Stimulated activated CD8-positive, alpha-beta memory T cell treated with anti-CD3 and anti-CD28 coated beads, Interleukin-4, amount 100 ng/mL, for 4 hours (primary cell): ENCODE measurements at regions not wholly inside any gene's neighbourhood (a gene's known extent, or its start where the extent isn't known, plus 50 kb on each side); places are given as distances from the start of the nearest gene placed in this dataset.
"Not testable (repeated sequence)": the region's sequence is repeated elsewhere in the genome, so short reads cannot be mapped to it uniquely, and the experiment has no call there.

ENCODE experiments used
- DNase-seq, 2 donors: peaks; one replicate each; pipeline ENCODE4 v3.0.0-alpha.2; 2020; ENCODE audit warnings: low read depth in 2 of 2, low spot score in 1 of 2

DNA sequence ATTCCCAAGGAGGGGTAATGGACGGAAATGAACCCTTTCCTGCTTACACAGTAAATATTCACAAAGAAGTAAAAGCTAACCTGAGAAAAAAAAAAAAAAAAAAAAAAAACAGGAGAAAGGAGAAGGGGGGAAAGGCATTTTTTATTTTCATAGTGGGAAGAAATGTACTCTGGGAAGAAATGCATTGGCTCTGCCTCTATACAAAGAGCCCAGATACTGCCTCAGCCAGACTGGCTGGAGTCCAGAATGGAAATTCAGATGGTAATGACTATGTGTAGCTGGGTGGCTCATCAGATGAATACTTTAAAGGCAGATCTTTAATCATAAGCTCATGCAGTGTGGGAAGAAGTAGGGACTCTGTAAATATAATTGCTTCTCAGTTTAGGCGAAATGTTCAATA, 124.9 kb upstream of the ZNF608 start:
- no peak for DNase-seq

DNA sequence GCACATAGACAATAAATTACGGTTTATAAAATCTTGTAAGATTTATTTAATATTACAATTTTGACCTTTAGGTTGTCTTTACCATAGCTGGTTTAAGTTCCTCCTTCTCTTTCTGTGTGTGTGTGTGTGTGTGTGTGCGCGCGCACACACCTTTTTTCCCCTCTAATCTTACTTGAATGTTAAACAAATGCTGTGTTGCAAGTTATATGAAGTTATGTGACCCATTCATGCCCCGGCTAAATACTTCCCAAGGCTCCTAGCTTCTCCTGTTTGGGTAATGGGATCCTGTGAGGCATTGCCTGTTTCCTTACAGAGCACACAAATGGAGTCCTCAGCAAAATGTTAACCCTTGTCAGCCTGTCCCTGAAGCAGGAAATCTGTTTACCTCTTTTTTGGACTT, 125.6 kb upstream of the ZNF608 start:
- DNase-seq = no peak

DNA sequence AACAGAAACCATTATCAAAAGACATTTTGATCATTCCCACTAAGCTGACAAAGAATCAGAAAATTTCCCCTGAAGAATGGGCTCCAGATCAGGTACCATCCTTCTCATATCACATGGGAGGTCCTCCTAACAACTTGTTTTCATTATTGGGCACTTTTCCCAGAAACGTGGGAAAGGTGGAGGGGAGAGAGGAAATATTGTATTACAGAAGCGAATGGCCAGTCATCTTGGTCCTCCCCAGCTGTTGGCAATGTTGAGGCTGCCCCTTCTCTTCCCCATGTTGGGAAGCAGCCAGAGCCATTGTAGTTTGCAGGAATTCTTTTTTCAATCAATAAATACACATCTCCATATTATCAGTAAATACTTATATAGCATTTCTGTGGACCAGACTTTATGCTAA, 126.2 kb upstream of the ZNF608 start:
- DNase-seq = no peak

- no peak for DNase-seq
Measured at GRCh38 chr5:124873188-124873587, 126.7 kb upstream of the ZNF608 start.

DNA sequence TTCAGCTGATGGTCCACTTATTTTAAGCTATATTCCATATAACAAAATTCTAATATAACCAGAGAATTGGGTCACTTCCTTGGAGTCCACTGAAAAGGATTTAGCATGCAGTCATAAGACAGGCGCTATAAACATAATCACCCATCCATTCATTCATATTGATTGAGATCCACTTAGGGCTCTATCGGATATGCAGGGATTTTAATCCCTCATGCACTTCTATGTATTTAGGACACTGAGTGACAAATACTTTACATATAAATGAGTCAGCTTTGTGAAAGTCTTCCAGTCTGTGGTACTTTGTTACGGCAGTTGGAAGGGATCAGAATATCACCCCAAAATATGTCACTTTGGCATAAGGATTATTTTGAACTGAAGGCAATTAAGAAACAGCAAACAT, 127.3 kb upstream of the ZNF608 start:
- DNase-seq = no peak

- DNase-seq = no peak
Measured at GRCh38 chr5:124876566-124876965, 130.1 kb upstream of the ZNF608 start.

DNA sequence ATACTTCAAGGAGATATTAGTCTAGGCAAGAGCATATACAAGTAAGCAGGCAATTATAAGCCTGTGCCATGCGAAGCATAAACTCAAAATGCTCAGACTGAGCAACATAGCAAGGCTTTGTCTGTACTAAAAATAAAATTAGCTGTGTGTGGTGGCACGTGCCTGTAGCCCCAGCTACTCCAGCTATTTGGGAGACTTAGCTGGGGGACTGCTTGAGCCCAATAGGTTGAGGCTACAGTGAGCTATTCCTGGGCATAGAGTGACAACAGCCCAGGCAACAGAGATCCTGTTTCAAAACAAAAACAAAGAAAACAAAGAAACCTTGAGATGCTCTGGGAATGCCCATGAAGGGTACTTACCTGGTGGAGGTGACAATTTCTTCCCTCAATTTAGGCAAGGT, 130.5 kb upstream of the ZNF608 start:
- no peak for DNase-seq

GRCh38 chr5:124877501-124878146, 131.2 kb upstream of the ZNF608 start:
- DNase-seq = no peak

- no peak for DNase-seq
Measured at GRCh38 chr5:124878583-124879342, 132.3 kb upstream of the ZNF608 start.

DNA sequence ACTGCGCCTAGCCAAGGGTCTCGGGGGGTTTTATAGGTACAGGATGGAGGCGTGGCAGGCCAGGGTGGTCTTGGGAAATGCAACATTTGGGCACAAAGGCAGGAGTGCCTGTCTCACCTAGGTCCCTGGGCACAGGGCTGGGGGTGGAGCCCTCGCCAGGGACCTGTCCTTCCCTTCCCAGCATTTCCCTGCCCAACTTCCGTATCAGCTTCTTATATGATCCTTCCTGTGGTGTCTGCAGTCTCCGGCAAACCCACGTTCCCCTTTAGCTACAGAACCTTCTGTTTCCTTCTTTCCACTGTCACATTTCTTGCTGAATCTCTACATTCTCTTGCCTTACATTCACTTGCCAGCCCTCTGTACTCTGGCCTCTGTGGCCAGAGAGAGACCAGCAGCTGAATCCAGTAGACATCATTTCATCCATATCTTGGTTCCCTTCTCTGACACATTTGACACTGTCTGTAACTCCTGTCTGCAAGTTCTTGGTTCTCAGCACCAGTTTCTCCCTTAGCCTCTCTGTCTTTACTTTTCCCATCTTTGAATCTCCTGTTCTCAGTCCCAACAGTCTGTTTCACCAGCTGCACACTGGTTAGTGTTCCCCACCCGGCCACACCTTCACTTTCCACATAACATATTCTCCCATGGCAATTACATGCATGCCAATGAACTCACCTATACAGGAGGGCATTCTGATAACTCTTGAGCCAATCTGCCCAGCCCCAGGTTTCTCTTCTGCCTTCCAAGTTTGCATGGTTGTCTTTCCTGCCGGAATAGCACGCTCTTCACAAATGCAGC, 134.7 kb upstream of the ZNF608 start:
- no peak for DNase-seq

GRCh38 chr5:124883681-124884080, 137.2 kb upstream of the ZNF608 start:
- DNase-seq = no peak

- DNase-seq = no peak
Measured at GRCh38 chr5:124884114-124884513, 137.7 kb upstream of the ZNF608 start.

- no peak for DNase-seq
Measured at GRCh38 chr5:124885490-124885889, 139.1 kb upstream of the ZNF608 start.

- no peak for DNase-seq
Measured at GRCh38 chr5:124887223-124887622, 140.8 kb upstream of the ZNF608 start.

GRCh38 chr5:124888050-124888506, 141.6 kb upstream of the ZNF608 start:
- DNase-seq = no peak

DNA sequence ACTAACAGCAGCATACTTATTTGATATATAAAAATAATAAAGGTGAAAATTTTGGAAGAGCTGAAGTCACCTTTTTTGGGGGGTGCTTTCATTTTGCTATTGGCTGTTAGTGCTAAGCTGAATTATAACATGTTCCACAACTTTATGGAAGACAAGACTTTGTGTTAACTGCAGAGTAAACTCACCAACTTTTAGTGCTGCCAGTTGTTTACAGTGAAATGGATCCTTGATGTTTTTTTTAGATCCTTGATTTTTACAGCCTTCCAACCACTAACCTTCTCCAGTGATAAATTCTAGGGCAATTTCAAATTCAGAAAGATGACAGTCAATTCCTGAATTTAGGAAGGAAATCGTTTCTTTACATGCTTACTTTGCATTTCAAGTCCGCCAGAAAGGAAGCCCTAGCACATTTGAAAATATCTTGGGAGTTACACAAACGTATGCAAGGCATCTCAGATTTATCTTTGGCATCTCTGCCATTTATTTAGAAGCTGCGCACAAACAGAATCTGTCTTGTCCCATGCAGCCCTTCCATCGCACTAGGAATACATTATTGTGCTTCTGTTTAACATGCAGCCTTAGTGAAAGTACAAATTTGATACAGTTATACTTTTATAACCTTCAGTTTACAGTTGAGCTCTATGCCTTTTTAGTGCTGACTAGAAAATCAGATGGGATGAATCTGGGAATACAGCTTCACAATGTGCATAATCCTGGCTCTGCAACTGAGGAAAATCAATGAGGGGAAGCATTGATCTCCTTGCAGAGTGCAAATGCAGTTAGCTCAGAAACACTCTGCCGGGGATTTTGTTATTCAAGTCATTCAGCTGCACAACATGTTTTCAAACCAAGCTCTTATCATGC, 142.4 kb upstream of the ZNF608 start:
- no peak for DNase-seq

DNA sequence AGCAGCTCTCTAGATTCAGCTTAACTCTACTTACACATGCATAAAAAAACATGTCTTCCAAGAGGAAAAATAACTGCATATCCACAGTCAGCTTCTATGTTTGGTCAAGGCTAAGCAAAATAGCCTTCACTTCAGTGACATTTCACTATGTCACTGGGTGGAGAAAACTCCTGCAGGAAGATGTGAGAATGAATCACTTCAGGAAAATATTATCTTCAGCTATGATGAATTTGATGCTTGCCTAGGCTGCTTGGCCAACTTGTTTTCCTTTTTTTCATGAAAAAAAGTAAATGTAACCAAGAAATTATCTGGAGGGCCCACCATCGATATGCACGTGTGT, 143.0 kb upstream of the ZNF608 start:
- no peak for DNase-seq

GRCh38 chr5:124889850-124890249, 143.4 kb upstream of the ZNF608 start:
- DNase-seq = no peak

DNA sequence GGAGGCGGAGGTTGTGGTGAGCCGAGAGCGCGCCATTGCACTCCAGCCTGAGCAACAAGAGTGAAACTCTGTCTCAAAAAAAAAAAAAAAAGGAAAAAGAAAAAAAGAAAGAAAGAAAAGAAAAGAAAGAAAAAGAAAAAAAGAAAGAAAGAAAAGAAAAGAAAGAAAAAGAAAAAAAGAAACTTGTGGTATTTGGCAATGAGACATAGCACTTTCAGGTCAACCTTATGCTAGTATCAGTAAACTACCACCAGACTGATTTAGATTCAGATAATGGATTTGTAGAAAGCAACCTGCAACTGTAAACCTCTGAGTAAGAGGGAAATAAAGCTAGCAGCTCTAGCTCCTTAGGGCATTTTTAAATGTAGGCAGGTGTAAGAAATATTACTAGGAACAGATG, 144.0 kb upstream of the ZNF608 start:
- not testable (repeated sequence) for DNase-seq

GRCh38 chr5:124891179-124891578, 144.7 kb upstream of the ZNF608 start:
- DNase-seq = no peak

DNA sequence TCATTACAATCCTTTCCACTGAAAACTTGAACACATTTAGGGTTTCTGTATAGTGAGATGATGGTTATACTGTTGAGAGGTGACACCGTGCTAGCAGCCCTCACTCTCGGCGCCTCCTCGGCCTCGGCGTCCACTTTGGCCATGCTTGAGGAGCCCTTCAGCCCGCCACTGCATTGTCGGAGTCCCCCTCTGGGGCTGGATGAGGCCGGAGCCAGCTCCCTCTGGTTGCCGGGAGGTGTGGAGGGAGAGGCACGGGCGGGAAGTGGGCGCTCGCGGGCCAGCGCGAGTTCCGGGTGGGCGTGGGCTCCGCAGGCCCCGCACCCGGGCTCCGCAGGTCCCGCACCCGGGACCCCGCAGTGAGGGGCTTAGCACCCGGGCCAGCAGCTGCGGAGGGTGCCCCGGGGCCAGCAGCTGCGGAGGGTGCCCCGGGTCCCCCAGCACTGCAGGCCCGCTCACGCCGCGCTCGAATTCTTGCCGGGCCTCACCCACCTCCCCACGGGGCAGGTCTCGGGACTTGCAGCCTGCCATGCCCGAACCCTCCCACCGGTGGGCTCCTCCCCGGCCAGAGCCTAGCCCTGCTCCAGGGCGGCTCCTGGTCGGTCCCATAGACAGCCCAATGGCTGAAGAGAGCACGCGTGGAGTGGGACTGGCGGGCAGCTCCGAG, 145.9 kb upstream of the ZNF608 start:
- DNase-seq = no peak
